ENCODE measurements at regions not wholly inside any gene's neighbourhood (a gene's known extent, or its start where the extent isn't known, plus 50 kb on each side); places are given as distances from the start of the nearest gene placed in this dataset.

GRCh38 chr2:189312643-189313042 is 128.6 kb upstream of the WDR75 start:
- TF ChIP-seq CTCF (IDR thresholded peaks at IDR 0.05): no peak

DNA sequence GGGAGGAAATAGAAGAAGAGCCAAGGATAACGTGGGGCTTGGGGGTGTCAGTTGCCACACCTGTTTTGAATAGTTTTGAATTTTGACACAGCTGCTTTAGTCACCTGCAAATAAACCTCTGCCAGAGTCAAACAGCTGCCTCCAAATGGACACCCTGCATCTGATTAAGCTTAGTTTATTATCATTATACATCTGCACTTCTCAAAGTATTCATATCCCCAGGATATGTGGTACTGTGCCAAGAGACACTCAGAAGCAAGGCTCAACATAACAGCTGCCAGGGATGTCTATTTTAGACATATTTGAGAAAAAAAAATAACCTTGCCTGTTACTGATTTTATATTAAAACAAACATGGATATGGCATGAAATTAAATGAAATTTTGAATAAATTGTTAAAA is 122.5 kb upstream of the WDR75 start:
- no peak for TF ChIP-seq CTCF (IDR thresholded peaks at IDR 0.05)

DNA sequence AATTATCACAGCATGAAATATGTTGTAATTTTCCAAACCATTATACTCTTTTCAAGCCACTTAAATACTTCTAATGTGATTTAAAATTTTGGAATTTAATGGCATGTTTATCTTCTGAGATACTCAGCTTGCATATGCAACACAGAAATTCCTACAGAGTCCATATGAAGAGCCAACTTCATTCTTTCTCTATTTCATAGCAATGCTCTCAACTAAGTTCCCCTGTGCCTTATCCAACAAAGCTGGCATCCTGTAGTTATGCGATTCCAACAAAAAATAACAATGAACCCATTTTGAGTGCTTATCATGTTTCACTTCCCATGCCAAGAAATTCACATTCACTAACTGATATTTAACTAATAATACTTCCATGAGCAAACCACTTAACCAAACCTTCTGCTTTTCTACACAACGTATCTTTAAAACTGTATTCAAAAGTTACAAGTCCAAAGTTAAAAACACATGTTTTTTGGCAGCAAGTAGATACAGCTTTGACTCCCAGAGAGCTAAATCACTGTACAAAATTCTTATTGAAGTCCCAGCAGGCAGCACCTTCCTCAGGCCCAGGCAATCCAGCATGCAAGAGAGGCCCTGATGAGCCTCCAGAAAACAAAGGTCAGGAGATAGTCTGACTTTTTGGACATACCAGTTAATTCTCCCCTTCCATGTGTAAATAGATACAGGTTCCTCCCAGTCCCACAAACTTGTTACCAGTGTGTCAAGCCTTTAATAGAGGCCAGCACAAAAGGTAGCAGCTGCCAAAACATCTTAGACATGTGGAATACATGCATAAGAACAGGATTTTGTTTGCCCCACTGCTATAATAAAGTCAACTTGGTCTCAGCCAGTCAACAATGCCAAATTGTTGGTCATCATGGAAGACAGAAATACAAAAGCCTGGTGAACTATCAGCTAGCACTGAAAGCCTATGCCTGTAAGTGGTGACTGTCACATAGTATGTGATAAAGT is 113.1 kb upstream of the WDR75 start:
- no peak for TF ChIP-seq CTCF (IDR thresholded peaks at IDR 0.05)

DNA sequence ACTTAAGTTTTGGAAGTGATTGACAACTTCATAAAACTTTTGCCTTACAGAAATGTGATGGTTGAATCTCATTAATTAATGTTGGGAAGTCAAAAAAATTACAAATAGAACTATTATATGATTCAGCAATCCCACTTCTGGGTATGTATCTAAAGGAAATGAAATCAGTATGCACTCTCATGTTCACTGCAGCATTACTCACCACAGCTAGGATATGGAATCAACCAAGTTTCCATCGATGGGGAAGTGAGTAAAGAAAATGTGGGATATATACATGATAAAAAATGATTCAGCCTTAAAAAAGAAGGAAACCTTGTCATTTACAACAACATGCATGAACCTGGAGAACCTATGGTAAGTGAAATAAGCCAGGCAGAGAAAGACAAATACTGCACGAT is 112.4 kb upstream of the WDR75 start:
- no peak for TF ChIP-seq CTCF (IDR thresholded peaks at IDR 0.05)

DNA sequence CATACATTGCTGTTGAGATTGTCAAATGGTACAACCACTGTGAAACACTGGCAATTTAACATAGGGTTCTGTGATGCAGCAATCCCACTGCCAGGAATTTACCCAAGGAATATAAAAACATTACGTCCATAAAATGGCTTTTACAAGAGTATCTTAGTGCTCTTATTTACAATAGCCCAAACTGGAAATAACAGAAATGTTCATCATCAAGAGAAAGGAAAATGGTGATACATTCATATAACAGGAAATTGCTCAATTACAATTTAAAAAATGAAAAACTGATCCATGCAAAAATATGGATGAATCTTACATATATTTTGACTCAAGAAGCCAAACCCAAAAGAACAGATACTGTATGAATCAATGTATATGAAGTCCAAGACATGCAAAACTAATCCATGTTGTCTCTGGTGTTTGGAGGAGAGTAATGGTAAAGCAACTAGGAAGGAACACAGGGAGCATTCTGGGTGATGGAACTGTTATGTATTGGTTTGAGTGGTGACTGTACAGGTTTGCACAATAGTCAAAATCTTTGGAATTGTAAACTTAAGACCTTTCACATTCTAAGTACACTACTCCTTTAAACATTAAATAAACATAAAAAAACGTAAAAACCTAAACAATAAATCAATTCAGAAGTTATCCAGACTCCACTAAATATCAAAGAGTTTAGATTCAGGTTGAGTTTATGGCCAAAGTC is 104.8 kb upstream of the WDR75 start:
- TF ChIP-seq CTCF (IDR thresholded peaks at IDR 0.05): no peak

DNA sequence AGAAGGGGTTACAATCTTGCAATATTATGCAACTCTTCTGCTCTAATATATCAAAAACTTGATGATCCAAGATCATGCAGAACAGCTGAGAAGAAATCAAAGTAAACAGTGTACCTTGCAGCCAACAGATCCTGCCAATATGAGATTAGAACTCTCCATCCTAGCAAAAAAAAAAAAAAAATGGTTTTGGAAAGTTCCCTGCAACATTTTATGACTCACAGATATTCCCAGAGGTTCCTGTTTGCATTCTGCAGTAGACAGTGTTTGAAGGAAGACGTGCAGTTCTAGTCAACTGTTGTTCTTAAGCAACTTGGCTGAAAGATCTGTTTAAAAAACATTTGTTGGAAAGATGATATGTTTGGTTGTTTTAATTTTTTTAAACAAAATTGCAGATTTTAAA is 103.6 kb upstream of the WDR75 start:
- no peak for TF ChIP-seq CTCF (IDR thresholded peaks at IDR 0.05)

GRCh38 chr2:189338115-189338514 is 103.2 kb upstream of the WDR75 start:
- no peak for TF ChIP-seq CTCF (IDR thresholded peaks at IDR 0.05)
